H1 (cell line): ENCODE measurements at regions not wholly inside any gene's neighbourhood (a gene's known extent, or its start where the extent isn't known, plus 50 kb on each side); places are given as distances from the start of the nearest gene placed in this dataset.

ENCODE experiments used
- CBX8 ChIP-seq: fragments of 300-800, 300-1000 bp; sonication (generic); IDR thresholded peaks from 2 replicates; pipeline ENCODE4 v1.7.1; 2016; ENCODE audit warnings: low read depth, low read length, borderline replicate concordance
- EZH2 ChIP-seq: fragments of 200-600 bp; sonication (generic); IDR thresholded peaks from 2 replicates; pipeline ENCODE4 v1.7.1; 2012; ENCODE audit warnings: low read depth, mild to moderate bottlenecking, moderate library complexity, low read length, inconsistent platforms; ENCODE audit not compliant: severe bottlenecking
- JUN ChIP-seq: IDR thresholded peaks from 2 replicates; pipeline ENCODE4 v1.6.1; 2011; ENCODE audit warnings: low read depth, mild to moderate bottlenecking, improper control_type of control experiment, low read length
- SP1 ChIP-seq: IDR thresholded peaks from 2 replicates; pipeline ENCODE4 v1.6.1; 2011; ENCODE audit warnings: low read depth, low read length

DNA sequence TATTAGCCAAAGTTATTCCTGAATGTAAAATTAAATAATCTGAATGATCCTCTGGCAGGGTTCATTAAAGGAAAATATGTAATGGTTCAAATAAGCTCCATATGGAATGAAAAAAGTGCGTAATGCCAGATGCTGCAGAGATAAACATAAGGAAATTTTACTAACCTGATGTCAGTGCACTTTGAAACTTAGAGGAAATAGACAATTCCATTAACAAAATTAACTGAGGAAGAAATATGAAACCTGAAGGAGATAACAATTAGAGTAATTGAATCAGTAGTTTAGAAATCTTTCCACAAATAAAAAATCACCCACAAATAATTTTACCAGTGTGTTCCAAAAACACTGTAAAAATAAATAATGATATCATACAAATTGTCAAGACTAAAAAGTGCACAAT is 387.5 kb downstream of the GRIA2 start (continued):
- TF ChIP-seq EZH2 (no peak), JUN (no peak), SP1 (no peak), CBX8 (no peak)
